Ovary (tissue), 7 donors: ENCODE measurements at regions not wholly inside any gene's neighbourhood (a gene's known extent, or its start where the extent isn't known, plus 50 kb on each side); places are given as distances from the start of the nearest gene placed in this dataset.

Experiments
- DNase-seq, 5 donors: peaks; one replicate each; pipeline ENCODE4 v3.0.0-alpha.2; 2019 to 2020
- H3K27ac ChIP-seq, 2 donors: fragments of 200-600 bp; one replicate each; pipeline versions ENCODE4 v1.5.1 to v1.8.0; 2019 to 2022
- H3K27me3 ChIP-seq: fragments of 200-600 bp; one replicate; pipeline ENCODE4 v1.8.0; 2022
- H3K36me3 ChIP-seq: fragments of 200-600 bp; sonication (generic); one replicate; pipeline ENCODE4 v1.5.1; 2019
- H3K4me1 ChIP-seq: one replicate; pipeline ENCODE4 v1.8.1; 2013; ENCODE audit warnings: mild to moderate bottlenecking, moderate library complexity; ENCODE audit not compliant: insufficient read depth
- H3K4me3 ChIP-seq: fragments of 200-600 bp; sonication (generic); one replicate; pipeline ENCODE4 v1.5.1; 2017
- H3K9me3 ChIP-seq, 2 donors: fragments of 200-600 bp in 1 of 2; sonication (generic) in 1 of 2; one replicate each; pipeline versions ENCODE4 v1.5.1 to v1.8.1; 2013 to 2019; ENCODE audit warnings: mild to moderate bottlenecking in 1 of 2, moderate library complexity in 1 of 2
- EP300 ChIP-seq: sonication (generic); formaldehyde crosslinking; IDR thresholded peaks from one replicate; pipeline ENCODE4 v1.6.1; 2017; ENCODE audit warnings: antibody characterized with exemption
- POLR2A ChIP-seq: fragments of 450-650 bp; IDR thresholded peaks from one replicate; pipeline ENCODE4 v1.6.1; 2017; ENCODE audit warnings: antibody characterized with exemption, mild to moderate bottlenecking, moderate library complexity
- WGBS, 3 donors: extraction: QIAGEN DNeasy Blood & Tissue Kit in 1 of 3; methylation state at CpG; one replicate each; pipeline versions ENCODE4 v1.1.5 to v1.1.7; 2013 to 2017; 5-methylcytosine and 5-hydroxymethylcytosine counted together
- intact Hi-C, 4 donors: fragments of 100-400 bp; cut with DNase I; formaldehyde crosslinking; loops; one replicate each; pipeline versions ENCODE4 v1.11.0 to v1.15.1; 2022 to 2023
- TF ChIP-seq, protein P1 (sequence below), 3 donors: fragments of 450-650 bp in 2 of 3; fragments of 200-600 bp in 1 of 3; IDR thresholded peaks; one replicate each; pipeline versions ENCODE4 v1.5.1 to v1.8.0; 2016 to 2022; ENCODE audit warnings: antibody characterized with exemption in 3 of 3, mild to moderate bottlenecking in 1 of 3
- donor health status: DM: no; HTN: no; CAD: no; lungs with moderate emphysema.
- donor health status: DM: no; HTN: no; CAD: no.
- donor health status: Bipolar disorder and iron deficiency.
- donor health status: DM: no; HTN: no; CAD: no.
- donor health status: DM: yes; HTN: yes; CAD: no.

- 58 to 72% (median 68%) methylated on average over 1 of the region's 1 CpG for WGBS, 3 donors
- intact Hi-C loops: no loop called here
- TF ChIP-seq, protein P1, sequence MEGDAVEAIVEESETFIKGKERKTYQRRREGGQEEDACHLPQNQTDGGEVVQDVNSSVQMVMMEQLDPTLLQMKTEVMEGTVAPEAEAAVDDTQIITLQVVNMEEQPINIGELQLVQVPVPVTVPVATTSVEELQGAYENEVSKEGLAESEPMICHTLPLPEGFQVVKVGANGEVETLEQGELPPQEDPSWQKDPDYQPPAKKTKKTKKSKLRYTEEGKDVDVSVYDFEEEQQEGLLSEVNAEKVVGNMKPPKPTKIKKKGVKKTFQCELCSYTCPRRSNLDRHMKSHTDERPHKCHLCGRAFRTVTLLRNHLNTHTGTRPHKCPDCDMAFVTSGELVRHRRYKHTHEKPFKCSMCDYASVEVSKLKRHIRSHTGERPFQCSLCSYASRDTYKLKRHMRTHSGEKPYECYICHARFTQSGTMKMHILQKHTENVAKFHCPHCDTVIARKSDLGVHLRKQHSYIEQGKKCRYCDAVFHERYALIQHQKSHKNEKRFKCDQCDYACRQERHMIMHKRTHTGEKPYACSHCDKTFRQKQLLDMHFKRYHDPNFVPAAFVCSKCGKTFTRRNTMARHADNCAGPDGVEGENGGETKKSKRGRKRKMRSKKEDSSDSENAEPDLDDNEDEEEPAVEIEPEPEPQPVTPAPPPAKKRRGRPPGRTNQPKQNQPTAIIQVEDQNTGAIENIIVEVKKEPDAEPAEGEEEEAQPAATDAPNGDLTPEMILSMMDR (IDR thresholded peaks at IDR 0.05): no peak
- H3K36me3 ChIP-seq: no peaks in the 10 kb centered on the region
- H3K27ac ChIP-seq: no peak overlapping the region
- no peak overlapping the region for H3K4me3 ChIP-seq
- H3K4me1 ChIP-seq: no peaks in the 10 kb centered on the region
- no peaks in the 10 kb centered on the region for H3K9me3 ChIP-seq
- DNase-seq: no peak
- H3K27me3 ChIP-seq: no peaks in the 10 kb centered on the region
These were observed 491.0 kb downstream of the HAO1 start for GRCh38 chr20:7449269-7449668.

- WGBS, 3 donors: 95 to 96% (median 95%) methylated on average over 2 of the region's 2 CpGs
- no peaks in the 10 kb centered on the region for H3K27me3 ChIP-seq
- no peak for DNase-seq
- no peak overlapping the region for H3K27ac ChIP-seq
- TF ChIP-seq EP300: no peak
- TF ChIP-seq, protein P1 (IDR thresholded peaks at IDR 0.05): no peak
- no peak for TF ChIP-seq POLR2A
- no peak overlapping the region for H3K4me3 ChIP-seq
- H3K36me3 ChIP-seq: no peaks in the 10 kb centered on the region
- intact Hi-C loops: no loop called here
- no peaks in the 10 kb centered on the region for H3K4me1 ChIP-seq
- H3K9me3 ChIP-seq: no peaks in the 10 kb centered on the region
These were observed 487.4 kb downstream of the HAO1 start for GRCh38 chr20:7452890-7453289.

GRCh38 chr20:7454047-7454446, 486.2 kb downstream of the HAO1 start:
- intact Hi-C loops: no loop called here
- Histone ChIP-seq H3K27ac (no peak overlapping the region), H3K36me3 (no peaks in the 10 kb centered on the region), H3K4me1 (no peaks in the 10 kb centered on the region), H3K9me3 (no peaks in the 10 kb centered on the region), H3K27me3 (no peaks in the 10 kb centered on the region), H3K4me3 (no peak overlapping the region)
- 85 to 90% (median 89%) methylated on average over 2 of the region's 2 CpGs for WGBS, 3 donors
- no peak for DNase-seq
- no peak for TF ChIP-seq POLR2A
- TF ChIP-seq, protein P1 (IDR thresholded peaks at IDR 0.05): no peak
- TF ChIP-seq EP300: no peak

- intact Hi-C loops: no loop called here
- Histone ChIP-seq H3K27ac (no peak overlapping the region), H3K4me3 (no peak overlapping the region), H3K36me3 (no peaks in the 10 kb centered on the region), H3K9me3 (no peaks in the 10 kb centered on the region), H3K4me1 (no peaks in the 10 kb centered on the region), H3K27me3 (no peaks in the 10 kb centered on the region)
- no peak for TF ChIP-seq POLR2A
- TF ChIP-seq, protein P1 (IDR thresholded peaks at IDR 0.05): no peak
- no peak for TF ChIP-seq EP300
- no peak for DNase-seq
- WGBS, 3 donors: 67 to 86% (median 76%) methylated on average over 3 of the region's 3 CpGs
These were observed 481.8 kb downstream of the HAO1 start for GRCh38 chr20:7458459-7458858.

DNA sequence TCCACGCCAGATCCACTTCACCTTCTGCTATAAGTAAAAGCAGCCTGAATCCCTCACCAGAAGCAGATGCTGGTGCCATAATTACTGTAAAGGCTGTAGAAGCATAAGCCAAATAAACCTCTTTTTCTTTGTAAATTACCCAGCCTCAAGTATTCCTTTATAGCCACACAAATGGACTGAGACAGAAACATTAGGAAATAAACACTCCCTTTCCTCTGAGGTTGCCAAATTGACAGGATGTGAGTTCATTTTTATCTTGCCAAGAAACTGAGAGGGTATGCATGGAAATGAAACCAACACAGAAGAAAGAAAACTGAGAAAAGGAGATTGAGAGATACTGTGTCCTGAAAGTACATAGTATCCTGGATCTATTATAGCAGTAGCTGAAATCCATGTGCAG, 481.2 kb downstream of the HAO1 start:
- DNase-seq: no peak
- no peaks in the 10 kb centered on the region for H3K4me1 ChIP-seq
- 37 to 57% (median 48%) methylated on average over 1 of the region's 1 CpG for WGBS, 3 donors
- intact Hi-C loops: no loop called here
- H3K27me3 ChIP-seq: no peaks in the 10 kb centered on the region
- H3K4me3 ChIP-seq: no peak overlapping the region
- TF ChIP-seq, protein P1 (IDR thresholded peaks at IDR 0.05): no peak
- no peak overlapping the region for H3K27ac ChIP-seq
- H3K36me3 ChIP-seq: no peaks in the 10 kb centered on the region
- no peaks in the 10 kb centered on the region for H3K9me3 ChIP-seq
